GM23248 (cell line): ENCODE measurements at regions not wholly inside any gene's neighbourhood (a gene's known extent, or its start where the extent isn't known, plus 50 kb on each side); places are given as distances from the start of the nearest gene placed in this dataset.

Experiments used
- EZH2 ChIP-seq: fragments of 200-600 bp; sonication (generic); IDR thresholded peaks from 2 replicates; pipeline ENCODE4 v1.6.1; 2018; ENCODE audit warnings: antibody characterized with exemption, mild to moderate bottlenecking; ENCODE audit not compliant: insufficient read depth, poor library complexity, severe bottlenecking
- EZH2phosphoT487 ChIP-seq: fragments of 200-600 bp; sonication (generic); IDR thresholded peaks from 2 replicates; pipeline ENCODE4 v1.6.1; 2018; ENCODE audit warnings: antibody characterized with exemption, moderate library complexity, mild to moderate bottlenecking, low read depth; ENCODE audit not compliant: insufficient read depth

DNA sequence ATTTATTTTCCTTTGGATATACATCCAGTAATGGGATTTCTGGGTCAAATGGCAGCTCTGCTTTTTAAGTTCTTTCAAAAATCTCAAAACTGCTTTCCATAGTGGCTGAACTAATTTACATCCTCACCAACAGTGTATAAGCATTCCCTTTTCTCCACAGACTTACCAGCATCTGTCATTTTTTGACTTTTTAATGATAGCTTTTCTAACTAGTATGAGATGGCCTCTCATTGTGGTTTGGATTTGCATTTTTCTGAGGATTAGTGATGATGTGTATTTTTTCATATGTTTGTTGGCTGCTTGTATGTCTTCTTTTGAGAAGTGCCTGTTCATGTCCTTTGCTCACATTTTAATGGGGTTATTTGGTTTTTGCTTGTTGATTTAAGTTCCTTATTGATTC lies 90.0 kb upstream of the HMHB1 start:
- TF ChIP-seq EZH2 (no peak), EZH2phosphoT487 (no peak)
